ENCODE measurements at regions not wholly inside any gene's neighbourhood (a gene's known extent, or its start where the extent isn't known, plus 50 kb on each side); places are given as distances from the start of the nearest gene placed in this dataset.

DNA sequence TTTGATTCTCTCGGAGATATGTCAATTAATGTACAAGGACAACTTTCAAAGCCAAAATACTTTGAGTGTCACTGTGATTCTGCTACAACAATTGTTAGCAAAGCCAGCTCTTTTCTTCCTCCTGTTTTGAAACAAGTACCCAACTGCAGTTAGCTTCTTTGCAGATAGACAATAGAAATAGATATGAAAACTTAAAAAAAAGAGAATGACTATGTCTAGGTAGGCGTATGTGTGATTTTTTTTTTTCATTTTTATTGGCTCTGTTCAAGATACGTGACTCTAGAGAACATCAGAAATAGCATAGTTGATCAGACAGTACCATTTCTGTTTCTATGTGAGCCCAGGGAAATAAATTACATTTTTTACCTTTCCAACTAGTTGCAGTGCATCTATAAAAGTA is 142.9 kb upstream of the CNTN4 start:
- no peak for DNase-seq

DNA sequence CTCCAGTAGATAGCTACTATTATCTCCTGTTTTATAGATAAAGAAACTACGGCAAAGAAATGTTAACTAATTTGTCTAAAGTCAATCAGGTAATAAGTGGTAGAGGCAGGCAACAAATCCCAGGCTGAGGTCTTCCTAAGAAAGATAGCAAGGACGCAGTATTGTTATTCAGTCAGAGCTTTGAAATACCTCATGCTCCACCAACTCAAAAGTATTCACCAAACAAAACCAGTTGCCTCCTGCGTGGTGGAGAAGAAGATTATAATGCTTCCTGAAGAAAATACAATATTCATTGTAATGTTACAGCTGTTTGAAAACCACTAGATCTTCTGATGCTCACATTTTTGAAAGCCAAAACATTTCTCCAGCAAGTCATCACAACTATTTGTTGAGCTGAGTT is 138.2 kb upstream of the CNTN4 start:
- DNase-seq, result no peak

DNA sequence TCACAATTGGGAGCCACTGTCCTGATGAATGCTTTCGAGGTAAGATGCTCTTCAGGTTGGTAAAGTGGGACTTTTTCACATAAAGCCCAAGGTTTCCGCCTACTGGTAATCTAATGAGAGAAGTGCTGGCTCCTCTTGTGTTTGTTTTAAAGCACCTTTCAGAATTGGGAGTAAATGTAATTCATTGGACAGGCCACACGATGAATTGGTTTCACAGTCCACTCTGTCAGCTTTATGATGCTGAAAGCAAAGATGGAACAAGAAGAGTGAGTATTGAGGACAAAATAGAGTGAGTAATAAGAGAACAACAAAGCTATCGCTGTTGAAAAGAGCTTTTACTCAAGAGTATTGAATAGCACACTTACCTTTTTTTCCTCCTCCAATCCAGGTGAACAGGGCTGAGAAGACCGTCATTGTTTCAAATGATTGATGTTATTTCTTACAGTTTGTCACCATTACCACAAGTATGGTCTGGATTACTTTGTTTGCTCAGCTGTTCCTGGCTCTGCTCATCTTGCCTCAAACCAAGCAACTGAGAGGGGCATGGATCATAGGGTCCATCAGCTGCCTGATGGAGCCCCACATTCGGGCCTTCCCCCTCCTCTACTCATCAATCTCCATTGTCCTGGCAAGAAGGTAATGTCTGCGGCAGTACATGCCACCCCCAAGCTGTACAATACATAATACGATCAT is 136.1 kb upstream of the CNTN4 start:
- peak; percentile 87 for DNase-seq

DNA sequence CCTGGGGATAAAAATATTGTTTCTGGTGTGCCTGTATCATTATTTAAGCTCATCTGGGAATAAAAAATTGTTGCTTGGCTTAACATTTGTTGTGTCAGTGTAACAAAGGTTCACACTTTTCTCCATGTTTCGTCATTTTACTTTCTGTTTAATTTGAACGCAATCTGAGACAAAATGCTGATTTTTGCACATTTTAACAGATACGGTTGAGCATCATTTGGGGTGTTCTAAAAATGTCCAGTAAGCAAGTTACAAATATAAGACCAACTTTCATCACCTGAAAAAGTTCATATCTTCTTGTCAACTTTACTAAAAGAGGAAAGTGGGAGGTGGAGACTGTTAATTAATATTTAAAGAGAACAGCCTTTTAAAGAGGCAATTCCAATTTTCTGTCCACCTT is 134.8 kb upstream of the CNTN4 start:
- DNase-seq, result no peak

DNA sequence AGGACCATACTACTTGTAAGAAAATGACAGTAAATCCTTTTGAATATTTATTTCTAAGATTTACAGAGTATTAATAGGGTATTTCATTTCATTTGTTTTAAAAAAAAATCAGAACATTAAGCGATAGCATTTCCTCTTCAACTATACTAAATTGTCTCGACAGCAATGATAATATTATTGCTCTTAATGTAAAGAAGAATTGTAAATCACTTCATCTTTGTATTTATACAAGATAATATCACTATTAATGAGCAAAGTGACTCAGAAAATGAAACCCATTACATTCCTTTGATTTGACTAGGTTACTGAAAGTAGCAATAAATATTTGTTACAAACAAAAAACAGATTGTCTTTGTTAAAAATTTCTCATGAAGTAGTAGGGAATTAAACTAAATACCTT is 131.1 kb upstream of the CNTN4 start:
- DNase-seq, result no peak

DNA sequence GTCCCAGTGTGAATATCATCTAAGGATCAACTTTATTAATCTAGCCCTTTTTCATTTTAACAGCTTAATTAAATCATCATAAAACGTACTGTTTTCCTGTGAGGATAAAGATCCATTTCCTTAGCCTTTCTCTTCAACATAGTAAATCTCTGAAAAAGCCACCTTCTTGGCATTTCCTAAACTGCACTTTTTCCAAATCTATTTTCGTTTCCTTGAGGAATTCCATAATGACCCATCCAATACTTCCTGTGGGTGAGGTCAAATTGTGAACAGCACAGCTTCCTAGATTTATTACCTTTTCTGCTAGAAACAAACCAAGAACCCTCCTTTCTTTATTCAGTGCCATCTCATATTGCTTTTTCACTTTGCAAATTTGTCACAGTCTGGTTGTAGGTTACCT is 129.4 kb upstream of the CNTN4 start:
- DNase-seq, result no peak

DNA sequence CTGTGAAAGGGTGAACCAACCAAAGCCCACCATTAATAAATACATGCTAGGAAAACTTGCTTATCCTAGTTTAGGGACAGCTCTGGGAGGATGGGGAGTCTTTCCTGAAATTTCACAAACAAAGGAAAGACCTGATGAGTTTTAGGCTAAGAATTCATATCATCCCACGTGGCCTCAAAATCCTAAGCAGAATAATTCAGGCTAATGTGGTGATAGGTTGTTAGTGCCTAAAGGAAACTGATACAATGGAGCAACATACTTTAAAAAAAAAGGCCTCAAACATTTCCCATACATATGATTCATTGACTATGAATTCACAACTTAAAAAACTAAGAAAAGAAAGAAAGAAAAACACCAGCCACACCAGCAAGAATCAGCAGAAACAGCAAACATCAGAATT is 126.9 kb upstream of the CNTN4 start:
- no peak for DNase-seq

DNA sequence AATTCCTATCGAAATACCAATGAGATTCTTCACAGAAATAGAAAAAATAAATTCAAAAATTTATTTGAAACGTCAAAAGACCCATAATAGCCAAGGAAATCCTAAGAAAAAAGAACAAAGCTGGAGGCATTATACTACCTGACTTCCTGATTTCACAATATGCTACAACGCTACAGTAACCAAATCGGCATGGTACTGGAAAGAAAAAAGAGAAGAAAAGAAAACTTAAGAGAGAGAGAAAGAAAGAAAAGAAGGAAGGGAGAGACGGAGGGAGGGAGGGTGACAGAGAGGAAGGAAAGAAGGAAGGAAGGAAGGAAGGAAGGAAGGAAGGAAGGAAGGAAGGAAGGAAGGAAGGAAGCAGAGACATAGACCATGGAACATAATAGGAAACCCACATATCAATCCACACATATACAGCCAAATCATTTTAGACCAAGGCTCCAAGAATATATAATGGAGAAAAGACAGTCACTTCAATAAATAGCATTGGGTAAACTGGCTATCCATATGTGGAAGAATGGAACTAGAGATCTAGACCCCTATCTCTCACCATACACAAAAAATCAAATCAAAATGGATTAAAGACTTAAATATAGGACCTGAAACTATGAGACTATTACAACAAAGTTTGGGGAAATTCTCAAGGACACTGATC is 118.6 kb upstream of the CNTN4 start:
- DNase-seq, result no peak

DNA sequence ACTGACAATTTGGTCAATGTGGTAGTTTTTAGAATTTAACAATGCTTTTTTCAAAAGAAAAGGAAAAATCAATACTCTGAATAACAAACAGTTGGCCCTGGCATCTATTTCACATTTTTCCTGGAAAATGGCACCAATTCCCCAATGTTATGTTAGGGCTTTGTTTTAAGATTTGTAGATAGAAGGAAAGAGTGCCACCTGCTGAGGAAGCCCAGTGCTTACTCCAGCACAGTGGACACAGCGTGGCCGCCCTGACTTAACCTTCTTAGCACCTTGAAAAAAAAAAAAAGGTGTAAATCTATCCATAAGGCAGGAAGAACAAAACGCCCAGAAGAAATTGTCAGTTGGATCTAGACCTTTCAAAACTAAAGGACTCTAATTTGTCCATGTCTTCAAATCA is 110.7 kb upstream of the CNTN4 start:
- no peak for DNase-seq

DNA sequence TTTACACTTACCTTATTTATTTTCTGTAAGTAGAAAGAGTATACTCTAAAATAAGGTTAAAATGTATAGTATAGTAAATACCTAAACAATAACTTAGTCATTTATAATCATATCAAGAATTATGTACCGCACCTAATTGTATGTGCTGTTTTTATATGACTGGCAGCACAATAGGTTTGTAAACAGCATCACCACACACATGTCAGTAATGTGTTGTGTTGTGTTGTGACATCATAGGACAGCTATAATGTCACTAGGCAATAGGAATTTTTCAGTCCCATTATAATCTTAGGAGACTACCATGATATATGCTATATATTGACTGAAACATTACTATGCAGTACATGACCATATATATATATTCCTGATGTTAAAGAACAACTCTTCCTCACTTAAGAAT is 99.9 kb upstream of the CNTN4 start:
- DNase-seq, result no peak

DNA sequence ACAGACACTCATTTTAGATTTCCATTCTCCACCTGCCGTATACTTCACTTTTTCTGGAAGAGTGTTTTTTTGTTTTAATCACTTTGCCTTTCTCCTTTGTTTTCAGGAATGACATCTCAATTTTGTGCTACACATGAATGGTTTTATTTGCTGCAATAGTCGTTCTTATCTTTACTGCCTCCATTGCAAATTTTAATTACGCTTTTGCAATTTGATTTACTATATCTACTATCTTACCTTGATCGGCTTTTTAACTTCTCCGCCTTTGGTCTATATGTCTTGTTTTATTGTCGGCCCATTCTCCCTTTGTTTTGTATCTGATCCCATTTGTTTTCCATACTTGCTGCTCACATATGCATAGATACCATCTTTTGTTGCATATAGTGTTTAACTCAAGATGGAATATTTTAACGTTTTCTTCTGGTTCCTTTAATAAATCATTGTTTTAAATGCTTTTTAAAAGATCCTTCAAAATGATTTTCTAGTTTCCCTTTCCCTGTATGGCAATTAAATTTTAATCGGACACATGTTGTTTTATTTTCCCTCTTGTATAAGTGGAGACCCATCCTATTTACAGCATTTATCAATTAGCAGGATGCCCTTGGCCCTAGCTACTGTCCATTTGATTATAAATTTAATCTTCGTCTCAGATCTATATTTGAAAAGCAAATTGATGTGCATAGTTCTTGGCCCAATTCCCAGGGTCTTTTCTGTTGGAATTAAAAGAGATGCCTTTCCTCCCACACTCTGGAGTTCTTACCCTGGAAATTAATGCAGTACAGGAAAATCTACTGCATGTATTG is 97.2 kb upstream of the CNTN4 start:
- DNase-seq, result no peak

DNA sequence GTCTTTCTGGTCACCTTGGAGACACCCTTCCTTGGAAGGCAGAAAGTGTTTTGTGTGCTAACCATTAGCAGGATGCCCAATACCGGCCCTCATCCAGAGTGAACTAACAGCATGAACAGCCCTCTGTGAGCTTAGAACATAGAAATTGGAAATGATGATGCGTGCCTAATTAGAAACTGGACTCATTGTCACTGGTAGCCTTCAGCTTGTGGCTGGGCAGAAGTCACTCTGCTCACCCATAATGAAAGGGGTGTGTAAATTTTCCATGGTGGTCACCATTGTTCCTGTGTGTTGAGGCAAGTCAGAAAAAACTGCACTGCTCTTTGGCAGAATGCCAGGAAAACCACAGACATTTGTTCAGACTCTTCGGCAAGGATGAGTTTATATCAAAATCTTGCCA is 74.7 kb upstream of the CNTN4 start:
- no peak for DNase-seq

DNA sequence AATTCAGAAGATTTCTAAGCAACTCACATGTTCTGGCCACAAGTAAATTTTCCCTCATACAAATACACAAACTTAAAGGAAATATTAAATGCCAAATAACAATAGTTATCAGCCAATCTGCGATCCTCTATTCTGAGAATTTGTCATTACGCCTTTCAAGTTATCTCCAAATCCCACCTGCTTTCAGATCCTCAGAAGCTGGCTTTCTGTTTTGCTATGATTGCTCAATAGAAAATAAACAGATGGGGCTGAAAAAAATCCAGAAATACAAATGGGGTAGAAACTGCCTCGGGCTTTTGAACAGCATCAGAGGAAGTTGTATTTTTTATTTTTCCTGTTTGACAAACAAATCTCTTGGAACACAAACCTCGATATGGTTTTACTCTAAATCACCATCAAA is 74.0 kb upstream of the CNTN4 start:
- DNase-seq, result no peak

DNA sequence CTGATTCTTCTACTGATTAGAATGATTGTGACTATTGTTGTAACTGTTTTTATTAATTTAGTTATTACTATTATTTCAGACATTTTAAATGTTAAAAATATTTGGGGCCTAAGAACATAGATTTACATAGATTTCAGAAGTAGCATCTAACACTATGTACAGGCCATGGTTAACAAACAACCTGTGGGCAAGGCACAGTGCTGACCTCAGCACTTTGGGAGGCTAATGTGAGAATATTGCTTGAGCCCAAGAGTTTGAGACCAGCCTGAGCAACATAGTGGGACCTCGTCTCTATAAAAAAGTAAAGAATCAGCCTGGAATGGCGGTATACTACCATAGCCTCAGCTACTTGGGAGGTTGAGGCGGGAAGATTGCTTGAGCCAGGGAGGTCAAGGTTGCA is 69.1 kb upstream of the CNTN4 start:
- DNase-seq, result no peak

DNA sequence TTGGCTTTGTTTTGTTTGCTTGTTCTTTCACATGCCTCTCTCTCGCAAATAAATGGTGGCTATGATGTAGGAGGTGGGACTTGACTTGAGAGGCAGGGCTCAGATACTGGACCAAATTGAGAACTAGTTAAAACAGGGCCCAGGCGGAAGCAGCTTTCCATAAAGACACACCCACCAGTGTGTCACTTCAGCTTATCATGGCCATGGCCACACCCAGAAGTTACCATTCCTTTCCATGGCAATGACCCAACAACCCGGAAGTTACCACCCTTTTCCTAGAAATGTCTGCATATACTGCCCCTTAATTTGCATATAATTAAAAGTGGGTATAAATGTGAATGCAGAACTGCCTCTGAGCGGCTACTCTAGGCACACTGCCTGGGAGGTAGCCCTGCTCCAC is 62.6 kb upstream of the CNTN4 start:
- no peak for DNase-seq

DNA sequence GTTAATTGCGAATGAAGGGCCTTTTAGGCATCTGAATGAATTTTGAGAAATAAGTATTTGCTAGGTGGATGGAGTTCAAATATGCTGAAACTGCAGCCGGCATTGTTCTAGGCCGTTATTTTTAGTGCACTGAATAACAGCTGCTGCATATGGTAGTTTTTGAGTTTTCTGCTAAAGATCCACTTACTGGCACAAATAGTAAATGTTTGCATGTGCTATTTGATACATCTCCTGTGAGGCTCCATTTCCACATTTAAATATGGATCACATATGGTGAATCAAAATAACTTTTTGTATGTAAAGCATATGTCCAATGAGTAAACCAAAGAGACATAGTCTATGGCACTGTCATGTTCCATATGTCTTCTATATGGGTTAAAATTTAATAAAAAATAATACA is 56.7 kb upstream of the CNTN4 start:
- no peak for DNase-seq
